ENCODE measurements at regions not wholly inside any gene's neighbourhood (a gene's known extent, or its start where the extent isn't known, plus 50 kb on each side); places are given as distances from the start of the nearest gene placed in this dataset.

DNA sequence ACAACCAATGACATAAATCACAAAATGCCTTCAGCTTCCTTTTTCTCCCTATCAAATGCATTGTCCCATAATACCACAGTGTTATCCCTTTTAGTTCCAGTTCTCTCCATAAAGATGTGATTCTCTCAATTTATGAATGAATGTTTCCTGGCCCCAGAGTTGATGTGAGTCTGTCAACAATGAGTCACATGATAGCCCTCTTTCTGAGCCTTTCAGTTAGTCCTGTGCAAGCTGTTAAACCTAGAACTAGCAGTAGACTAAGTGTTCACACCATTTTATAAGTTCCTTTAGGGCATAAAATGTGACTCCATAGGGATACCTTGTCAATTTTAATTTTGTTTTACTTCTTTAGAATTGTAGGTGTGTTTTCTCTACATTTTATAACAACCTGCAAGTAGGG is 129.5 kb downstream of the PABPC4L start:
- DNase-seq (ENCODE audit: low read depth, low spot score) (no peak), FAIRE-seq (no peak)
- H3K4me3 ChIP-seq (replicated peaks in 1 of 3; ENCODE audit: insufficient read depth in 1 of 3, low read depth in 1 of 3, low read length in 3 of 3): no peak overlapping the region
- no peaks in the 10 kb centered on the region for H3K4me1 ChIP-seq (ENCODE audit: control insufficient read depth, extremely low read depth, insufficient read depth, low read length)
- H3K4me2 ChIP-seq (ENCODE audit: insufficient read depth, low read length): no peak overlapping the region
- ChIA-PET CTCF (interaction anchor here (2.1 kb wide), 1 partner anchor 705 kb away, joined by 4 read pairs; no protein-coding TSS in a partner anchor), POLR2A (no interaction called here)
- intact Hi-C loops (cut with micrococcal nuclease): loop anchor here (5.0 kb wide), 1 partner anchor 925 kb away; the partner anchor contains the start of gene PCDH10
- TF ChIP-seq GATA2 (IDR thresholded peaks at IDR 0.05; ENCODE audit: insufficient read depth, insufficient read length, low read depth, low read length) (no peak), POLR2AphosphoS5 (IDR thresholded peaks at IDR 0.05; ENCODE audit: insufficient read depth, low read depth, low read length) (no peak), FOS (IDR thresholded peaks at IDR 0.05; ENCODE audit: borderline replicate concordance, insufficient read depth, low read length) (no peak), POLR2A (IDR thresholded peaks at IDR 0.05; ENCODE audit: low read depth, low read length) (no peak), EZH2 (IDR thresholded peaks at IDR 0.05; ENCODE audit: borderline replicate concordance, low read depth, low read length, severe bottlenecking) (no peak), MYC (IDR thresholded peaks at IDR 0.05; ENCODE audit: low read depth, low read length) (no peak), JUN (IDR thresholded peaks at IDR 0.05; ENCODE audit: borderline replicate concordance, insufficient read depth, insufficient read length, low read depth) (no peak)
- TF ChIP-seq, protein P1, sequence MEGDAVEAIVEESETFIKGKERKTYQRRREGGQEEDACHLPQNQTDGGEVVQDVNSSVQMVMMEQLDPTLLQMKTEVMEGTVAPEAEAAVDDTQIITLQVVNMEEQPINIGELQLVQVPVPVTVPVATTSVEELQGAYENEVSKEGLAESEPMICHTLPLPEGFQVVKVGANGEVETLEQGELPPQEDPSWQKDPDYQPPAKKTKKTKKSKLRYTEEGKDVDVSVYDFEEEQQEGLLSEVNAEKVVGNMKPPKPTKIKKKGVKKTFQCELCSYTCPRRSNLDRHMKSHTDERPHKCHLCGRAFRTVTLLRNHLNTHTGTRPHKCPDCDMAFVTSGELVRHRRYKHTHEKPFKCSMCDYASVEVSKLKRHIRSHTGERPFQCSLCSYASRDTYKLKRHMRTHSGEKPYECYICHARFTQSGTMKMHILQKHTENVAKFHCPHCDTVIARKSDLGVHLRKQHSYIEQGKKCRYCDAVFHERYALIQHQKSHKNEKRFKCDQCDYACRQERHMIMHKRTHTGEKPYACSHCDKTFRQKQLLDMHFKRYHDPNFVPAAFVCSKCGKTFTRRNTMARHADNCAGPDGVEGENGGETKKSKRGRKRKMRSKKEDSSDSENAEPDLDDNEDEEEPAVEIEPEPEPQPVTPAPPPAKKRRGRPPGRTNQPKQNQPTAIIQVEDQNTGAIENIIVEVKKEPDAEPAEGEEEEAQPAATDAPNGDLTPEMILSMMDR (IDR thresholded peaks at IDR 0.05; ENCODE audit: extremely low read depth in 1 of 2, insufficient read depth in 1 of 2, low read depth in 1 of 2, low read length in 2 of 2): no peak
- TF ChIP-seq, protein P2, sequence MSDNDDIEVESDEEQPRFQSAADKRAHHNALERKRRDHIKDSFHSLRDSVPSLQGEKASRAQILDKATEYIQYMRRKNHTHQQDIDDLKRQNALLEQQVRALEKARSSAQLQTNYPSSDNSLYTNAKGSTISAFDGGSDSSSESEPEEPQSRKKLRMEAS (IDR thresholded peaks at IDR 0.05; ENCODE audit: insufficient read depth, insufficient read length): no peak
- H3K27ac ChIP-seq (ENCODE audit: insufficient read depth, low read depth, low read length): no peak overlapping the region
- H4K20me1 ChIP-seq (replicated peaks; ENCODE audit: control insufficient read depth, extremely low read depth, insufficient read depth, low read length): no peaks in the 10 kb centered on the region
- no peaks in the 10 kb centered on the region for H3K9me1 ChIP-seq (replicated peaks; ENCODE audit: control insufficient read depth, extremely low read depth, insufficient read depth, low read length)
- no TSS peak for BruUV-seq (replicated peaks)
- H3K9me3 ChIP-seq (replicated peaks; ENCODE audit: control insufficient read depth, insufficient read depth, low read length): no peaks in the 10 kb centered on the region
- no peaks in the 10 kb centered on the region for H3K79me2 ChIP-seq (ENCODE audit: control insufficient read depth, insufficient read depth, low read length)
- H2AFZ ChIP-seq (ENCODE audit: low read depth, low read length): no peak overlapping the region
- H3K36me3 ChIP-seq (ENCODE audit: control insufficient read depth in 2 of 2, extremely low read depth in 1 of 2, insufficient read depth in 2 of 2, low read length in 2 of 2): no peaks in the 10 kb centered on the region
- H3K27me3 ChIP-seq (ENCODE audit: control insufficient read depth in 2 of 2, insufficient read depth in 2 of 2, low read length in 2 of 2): no peaks in the 10 kb centered on the region
- dilution Hi-C loops (cut with MboI; ENCODE audit: extremely low pct_ligation_motif_present, low sequenced_read_pairs): no loop called here
- H3K9ac ChIP-seq (replicated peaks; ENCODE audit: extremely low read depth, insufficient read depth, low read length): no peak overlapping the region
